Esophagus squamous epithelium (tissue), 5 donors: ENCODE measurements at regions not wholly inside any gene's neighbourhood (a gene's known extent, or its start where the extent isn't known, plus 50 kb on each side); places are given as distances from the start of the nearest gene placed in this dataset.

Experiments
- DNase-seq: peaks from one replicate; lab custom pipeline; 2025; lab: John Stamatoyannopoulos, UW
- H3K27ac ChIP-seq, 4 donors: fragments of 200-600 bp; sonication (generic); one replicate each; pipeline ENCODE4 v1.5.1; 2016 to 2019; ENCODE audit warnings: mild to moderate bottlenecking in 1 of 4
- H3K27me3 ChIP-seq, 4 donors: fragments of 200-600 bp; sonication (generic); 1 replicate in 3 of 4; 2 replicates in 1 of 4; pipeline versions ENCODE4 v1.5.1 to v1.6.0; 2017 to 2021; ENCODE audit warnings: antibody characterized with exemption in 1 of 4
- H3K36me3 ChIP-seq, 3 donors: fragments of 200-600 bp; sonication (generic); one replicate each; pipeline ENCODE4 v1.5.1; 2016 to 2019
- H3K4me1 ChIP-seq, 3 donors: fragments of 200-600 bp; sonication (generic); one replicate each; pipeline ENCODE4 v1.5.1; 2017 to 2019
- H3K4me3 ChIP-seq, 4 donors: fragments of 200-600 bp; sonication (generic); 1 replicate in 3 of 4; 2 replicates in 1 of 4; pipeline ENCODE4 v1.5.1; 2016 to 2019; ENCODE audit warnings: mild to moderate bottlenecking in 2 of 4, moderate library complexity in 1 of 4
- H3K9me3 ChIP-seq, 3 donors: fragments of 200-600 bp; sonication (generic); one replicate each; pipeline ENCODE4 v1.5.1; 2016 to 2019
- POLR2A ChIP-seq, 4 donors: fragments of 450-650 bp; IDR thresholded peaks; one replicate each; pipeline ENCODE4 v1.6.1; 2017; ENCODE audit warnings: antibody characterized with exemption in 4 of 4, mild to moderate bottlenecking in 4 of 4, moderate library complexity in 3 of 4
- WGBS, 2 donors: methylation state at CpG; one replicate each; pipeline ENCODE4 v1.1.5; 2018; 5-methylcytosine and 5-hydroxymethylcytosine counted together
- intact Hi-C: fragments of 100-400 bp; cut with DNase I; formaldehyde crosslinking; loops from one replicate; pipeline ENCODE4 v1.15.0; 2022
- TF ChIP-seq, protein P1 (sequence below), 6 experiments: fragments of 450-650 bp in 4 of 6; fragments of 200-600 bp in 2 of 6; sonication (generic) in 2 of 6; IDR thresholded peaks; one replicate each; pipeline ENCODE4 v1.5.1; 2016 to 2019; ENCODE audit warnings: antibody characterized with exemption in 6 of 6, mild to moderate bottlenecking in 4 of 6, moderate library complexity in 4 of 6
- donor health status: DM: yes; HTN: yes; CAD: no.

DNA sequence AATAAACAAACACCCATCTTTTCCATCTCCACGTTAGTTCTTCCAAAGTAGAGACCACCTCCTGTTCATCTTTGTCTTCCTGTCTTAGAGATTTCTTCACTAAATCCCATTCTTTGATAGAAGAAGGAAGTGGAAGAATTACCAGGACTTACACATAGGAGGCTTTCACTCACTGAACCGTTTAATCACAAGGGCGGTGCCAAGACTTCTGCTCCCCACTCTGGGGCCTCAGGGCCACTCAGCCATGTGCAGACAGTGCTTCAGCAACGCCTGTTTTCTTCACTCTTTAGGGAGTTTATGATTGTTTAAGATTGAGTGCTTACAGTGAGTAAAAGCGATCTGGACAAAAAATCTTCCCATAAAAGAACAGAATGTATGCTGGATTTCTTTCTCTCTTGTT, 63.9 kb upstream of the SORCS3 start:
- Histone ChIP-seq H3K36me3 (no peaks in the 10 kb centered on the region), H3K4me3 (no peak overlapping the region), H3K27me3 (peaks cover 0 to 43% (median 0%) of the 10 kb centered on the region in 4 donors), H3K9me3 (no peaks in the 10 kb centered on the region), H3K4me1 (peaks cover 0 to 7% (median 0%) of the 10 kb centered on the region in 3 donors), H3K27ac (no peak overlapping the region)
- intact Hi-C loops, result no loop called here
- TF ChIP-seq, protein P1, sequence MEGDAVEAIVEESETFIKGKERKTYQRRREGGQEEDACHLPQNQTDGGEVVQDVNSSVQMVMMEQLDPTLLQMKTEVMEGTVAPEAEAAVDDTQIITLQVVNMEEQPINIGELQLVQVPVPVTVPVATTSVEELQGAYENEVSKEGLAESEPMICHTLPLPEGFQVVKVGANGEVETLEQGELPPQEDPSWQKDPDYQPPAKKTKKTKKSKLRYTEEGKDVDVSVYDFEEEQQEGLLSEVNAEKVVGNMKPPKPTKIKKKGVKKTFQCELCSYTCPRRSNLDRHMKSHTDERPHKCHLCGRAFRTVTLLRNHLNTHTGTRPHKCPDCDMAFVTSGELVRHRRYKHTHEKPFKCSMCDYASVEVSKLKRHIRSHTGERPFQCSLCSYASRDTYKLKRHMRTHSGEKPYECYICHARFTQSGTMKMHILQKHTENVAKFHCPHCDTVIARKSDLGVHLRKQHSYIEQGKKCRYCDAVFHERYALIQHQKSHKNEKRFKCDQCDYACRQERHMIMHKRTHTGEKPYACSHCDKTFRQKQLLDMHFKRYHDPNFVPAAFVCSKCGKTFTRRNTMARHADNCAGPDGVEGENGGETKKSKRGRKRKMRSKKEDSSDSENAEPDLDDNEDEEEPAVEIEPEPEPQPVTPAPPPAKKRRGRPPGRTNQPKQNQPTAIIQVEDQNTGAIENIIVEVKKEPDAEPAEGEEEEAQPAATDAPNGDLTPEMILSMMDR (IDR thresholded peaks at IDR 0.05), result no peak
- no peak for TF ChIP-seq POLR2A (IDR thresholded peaks at IDR 0.05)
- DNase-seq, result no peak
- WGBS, 2 donors, result 50 to 51% methylated on average over 5 of the region's 5 CpGs

DNA sequence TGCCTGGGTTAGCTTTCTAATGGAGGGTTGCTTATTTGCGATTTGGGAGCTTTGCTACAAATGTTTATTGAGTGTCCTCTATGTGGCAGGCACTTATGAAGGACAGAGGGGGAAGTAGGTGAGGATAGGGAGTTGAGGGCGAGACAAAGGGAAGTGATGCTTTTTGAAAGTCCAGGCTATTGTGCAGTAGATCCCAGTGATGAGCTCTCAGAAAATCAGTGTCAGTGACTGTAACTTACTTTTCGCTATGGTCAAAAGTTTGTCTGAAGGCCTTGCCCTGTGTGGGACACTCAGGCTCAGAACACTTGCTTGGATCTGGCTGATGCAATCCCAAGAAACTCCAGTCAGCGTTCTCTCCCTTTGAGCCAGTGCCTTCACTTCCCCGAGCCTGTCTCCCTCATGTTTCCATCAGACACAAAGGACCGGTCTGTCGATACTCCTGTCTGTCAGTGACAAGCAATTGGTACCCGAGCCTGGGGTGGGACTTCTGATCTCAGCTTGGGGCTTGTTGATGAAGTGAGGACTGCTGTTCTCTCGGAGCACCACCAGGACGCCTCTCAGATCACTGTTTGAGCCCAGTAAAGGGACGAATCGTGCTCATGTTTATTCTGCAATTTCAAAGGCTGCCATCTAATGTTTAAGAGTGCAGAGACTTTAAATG, 63.1 kb upstream of the SORCS3 start:
- Histone ChIP-seq H3K27me3 (peaks cover 0 to 52% (median 0%) of the 10 kb centered on the region in 4 donors), H3K4me3 (no peak overlapping the region), H3K9me3 (no peaks in the 10 kb centered on the region), H3K36me3 (no peaks in the 10 kb centered on the region), H3K27ac (no peak overlapping the region), H3K4me1 (peaks cover 0 to 7% (median 0%) of the 10 kb centered on the region in 3 donors)
- intact Hi-C loops, result no loop called here
- no peak for DNase-seq
- WGBS, 2 donors, result 65 to 72% methylated on average over 5 to 8 of the region's 12 CpGs
- TF ChIP-seq, protein P1 (IDR thresholded peaks at IDR 0.05), result no peak
- TF ChIP-seq POLR2A (IDR thresholded peaks at IDR 0.05), result no peak

DNA sequence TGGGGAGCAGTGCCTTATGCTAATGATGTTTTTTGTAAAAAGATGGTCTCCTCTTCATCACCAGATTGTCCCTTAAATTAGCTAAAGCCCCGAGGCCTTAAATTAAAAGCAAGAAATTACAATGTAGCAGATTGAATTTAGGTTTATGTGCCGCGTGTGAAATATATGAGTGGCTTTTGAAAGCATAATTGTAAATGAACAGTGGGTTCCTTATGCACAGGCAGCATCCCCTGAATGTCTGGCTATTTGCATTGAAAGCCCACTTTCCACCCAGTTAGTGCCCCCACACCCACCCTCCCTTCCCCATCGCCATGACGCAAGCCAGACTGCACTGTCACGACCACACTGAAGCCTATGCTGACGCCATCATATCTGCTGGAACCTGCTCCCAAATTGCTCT, 62.4 kb upstream of the SORCS3 start:
- Histone ChIP-seq H3K4me3 (no peak overlapping the region), H3K27ac (no peak overlapping the region), H3K27me3 (peaks cover 0 to 54% (median 0%) of the 10 kb centered on the region in 4 donors), H3K9me3 (no peaks in the 10 kb centered on the region), H3K4me1 (peaks cover 0 to 7% (median 0%) of the 10 kb centered on the region in 3 donors), H3K36me3 (no peaks in the 10 kb centered on the region)
- no peak for DNase-seq
- intact Hi-C loops, result no loop called here
- TF ChIP-seq, protein P1 (IDR thresholded peaks at IDR 0.05), result no peak
- TF ChIP-seq POLR2A (IDR thresholded peaks at IDR 0.05), result no peak
- WGBS, 2 donors, result 75 to 83% methylated on average over 6 to 7 of the region's 7 CpGs

DNA sequence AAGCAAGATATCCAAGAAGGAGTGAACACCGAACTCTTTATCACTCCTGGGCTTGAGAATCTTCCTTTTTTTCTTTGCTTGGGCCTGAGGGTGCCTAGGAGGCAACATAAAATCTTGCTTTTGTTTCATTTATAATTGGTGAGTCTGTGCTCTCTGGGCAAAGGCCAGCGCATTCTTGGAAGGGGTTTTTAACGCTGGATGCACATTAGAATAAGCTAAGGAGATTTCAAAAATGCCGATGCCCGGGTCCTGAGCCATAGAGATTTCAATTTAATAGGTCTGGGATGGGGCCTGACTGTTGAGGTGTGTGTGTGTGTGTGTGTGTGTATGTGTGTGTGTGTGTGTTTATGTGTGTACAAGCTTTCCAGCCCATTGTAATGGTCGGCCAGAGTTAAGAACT, 62.0 kb upstream of the SORCS3 start:
- Histone ChIP-seq H3K4me3 (no peak overlapping the region), H3K9me3 (no peaks in the 10 kb centered on the region), H3K36me3 (no peaks in the 10 kb centered on the region), H3K4me1 (peaks cover 0 to 7% (median 0%) of the 10 kb centered on the region in 3 donors), H3K27ac (no peak overlapping the region), H3K27me3 (peaks cover 0 to 59% (median 0%) of the 10 kb centered on the region in 4 donors)
- 60 to 64% methylated on average over 6 of the region's 6 CpGs for WGBS, 2 donors
- DNase-seq, result no peak
- intact Hi-C loops, result no loop called here
- TF ChIP-seq, protein P1 (IDR thresholded peaks at IDR 0.05), result no peak
- TF ChIP-seq POLR2A (IDR thresholded peaks at IDR 0.05), result no peak

DNA sequence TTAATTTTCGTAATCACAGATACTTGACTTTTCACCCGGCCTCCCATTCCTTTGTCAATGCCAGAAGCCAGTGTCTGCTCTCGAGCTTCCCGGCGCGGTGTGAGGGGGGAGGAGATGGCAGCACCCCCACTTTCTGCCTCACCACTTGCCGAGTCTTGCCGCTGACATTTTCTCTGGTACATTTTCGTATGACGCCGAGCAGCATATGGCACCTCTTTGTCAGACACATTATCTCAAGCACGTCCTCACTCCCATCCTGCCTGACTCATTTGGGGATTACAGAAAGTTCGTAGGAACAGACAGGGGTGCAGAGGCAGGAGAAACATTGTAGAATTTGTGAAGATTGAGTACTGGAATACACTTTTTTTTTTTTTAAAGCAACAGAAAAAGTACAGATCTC, 60.8 kb upstream of the SORCS3 start:
- Histone ChIP-seq H3K36me3 (no peaks in the 10 kb centered on the region), H3K27me3 (peaks cover 0 to 59% (median 0%) of the 10 kb centered on the region in 4 donors), H3K9me3 (no peaks in the 10 kb centered on the region), H3K4me3 (no peak overlapping the region), H3K4me1 (peaks cover 0 to 7% (median 0%) of the 10 kb centered on the region in 3 donors), H3K27ac (no peak overlapping the region)
- no peak for DNase-seq
- intact Hi-C loops, result no loop called here
- 41 to 51% methylated on average over 13 of the region's 13 CpGs for WGBS, 2 donors
- no peak for TF ChIP-seq POLR2A (IDR thresholded peaks at IDR 0.05)
